Activated CD4-positive, alpha-beta T cell treated with anti-CD3 and anti-CD28 coated beads for 4 hours (primary cell): ENCODE measurements at regions not wholly inside any gene's neighbourhood (a gene's known extent, or its start where the extent isn't known, plus 50 kb on each side); places are given as distances from the start of the nearest gene placed in this dataset.

ENCODE experiments used
- DNase-seq, 2 donors: peaks; one replicate each; pipeline ENCODE4 v3.0.0-alpha.2; 2020

- no peak for DNase-seq
Observed at GRCh38 chr21:25126564-25126963, 480.7 kb downstream of the MRPL39 start.

- DNase-seq: no peak
Observed at GRCh38 chr21:25118648-25119047, 488.6 kb downstream of the MRPL39 start.

- no peak for DNase-seq
Observed at GRCh38 chr21:25115021-25115420, 492.3 kb downstream of the MRPL39 start.

- no peak for DNase-seq
Observed at GRCh38 chr21:25107708-25108107, 499.6 kb downstream of the MRPL39 start.

- no peak for DNase-seq
Observed at GRCh38 chr21:25103500-25104207, 503.6 kb downstream of the MRPL39 start.

- no peak for DNase-seq
Observed at GRCh38 chr21:25097648-25098047, 509.6 kb downstream of the MRPL39 start.

- no peak for DNase-seq
Observed at GRCh38 chr21:25094695-25095094, 512.6 kb downstream of the MRPL39 start.

- DNase-seq: no peak
Observed at GRCh38 chr21:25092441-25093011, 514.8 kb downstream of the MRPL39 start.

GRCh38 chr21:25081096-25081495, 526.2 kb downstream of the MRPL39 start:
- no peak for DNase-seq

- DNase-seq: no peak
Observed at GRCh38 chr21:25080661-25081060, 526.6 kb downstream of the MRPL39 start.

GRCh38 chr21:25080141-25080540, 527.1 kb downstream of the MRPL39 start:
- no peak for DNase-seq

- DNase-seq: no peak
Observed at GRCh38 chr21:25079053-25079452, 528.2 kb downstream of the MRPL39 start.

- no peak for DNase-seq
Observed at GRCh38 chr21:25062061-25062460, 545.2 kb downstream of the MRPL39 start.

- no peak for DNase-seq
Observed at GRCh38 chr21:25054689-25055088, 552.6 kb downstream of the MRPL39 start.

GRCh38 chr21:25039461-25040380, 567.6 kb downstream of the MRPL39 start:
- DNase-seq: no peak

GRCh38 chr21:25036775-25037174, 570.5 kb downstream of the MRPL39 start:
- no peak for DNase-seq

GRCh38 chr21:25031750-25032149, 575.5 kb downstream of the MRPL39 start:
- no peak for DNase-seq

GRCh38 chr21:25029580-25029979, 577.7 kb downstream of the MRPL39 start:
- DNase-seq: no peak

- no peak for DNase-seq
Observed at GRCh38 chr21:25025596-25025995, 581.7 kb downstream of the MRPL39 start.

GRCh38 chr21:25024639-25025038, 582.6 kb downstream of the MRPL39 start:
- DNase-seq: no peak

GRCh38 chr21:25005388-25005787, 601.9 kb downstream of the MRPL39 start:
- DNase-seq: no peak

GRCh38 chr21:25002676-25003075, 604.6 kb downstream of the MRPL39 start:
- no peak for DNase-seq

GRCh38 chr21:24995216-24995615, 612.1 kb downstream of the MRPL39 start:
- DNase-seq: no peak

- no peak for DNase-seq
Observed at GRCh38 chr21:24994717-24995116, 612.6 kb downstream of the MRPL39 start.
